ENCODE measurements at regions not wholly inside any gene's neighbourhood (a gene's known extent, or its start where the extent isn't known, plus 50 kb on each side); places are given as distances from the start of the nearest gene placed in this dataset.
"Not testable (repeated sequence)": the region's sequence is repeated elsewhere in the genome, so short reads cannot be mapped to it uniquely, and the experiment has no call there.

GRCh38 chr3:145492456-145492855, 668.5 kb downstream of the PLOD2 start:
- TF ChIP-seq PAX5 (IDR thresholded peaks at IDR 0.05; ENCODE audit: insufficient read depth, low read length, severe bottlenecking) (no peak), POLR2AphosphoS5 (IDR thresholded peaks at IDR 0.05; ENCODE audit: low read depth, low read length) (no peak), POLR2A (IDR thresholded peaks at IDR 0.05; ENCODE audit: low read depth, low read length) (no peak), TAF1 (IDR thresholded peaks at IDR 0.05; ENCODE audit: low read depth, low read length) (no peak), POU2F2 (IDR thresholded peaks at IDR 0.05; ENCODE audit: low read depth, low read length) (no peak), SPI1 (IDR thresholded peaks at IDR 0.05; ENCODE audit: low read depth, low read length) (no peak)
- DNase-seq (ENCODE audit: insufficient read length, low spot score), result no peak
- no peak for FAIRE-seq

- DNase-seq (ENCODE audit: insufficient read length, low spot score); FAIRE-seq: not testable (repeated sequence)
Measured at GRCh38 chr3:145517416-145517815, 643.6 kb downstream of the PLOD2 start.

- TF ChIP-seq POLR2A (IDR thresholded peaks at IDR 0.05; ENCODE audit: low read depth, low read length), result no peak
- TF ChIP-seq POU2F2 (IDR thresholded peaks at IDR 0.05; ENCODE audit: low read depth, low read length), result no peak
- TF ChIP-seq SPI1 (IDR thresholded peaks at IDR 0.05; ENCODE audit: low read depth, low read length), result no peak
- TF ChIP-seq PAX5 (IDR thresholded peaks at IDR 0.05; ENCODE audit: insufficient read depth, low read length, severe bottlenecking), result no peak
- TF ChIP-seq TAF1 (IDR thresholded peaks at IDR 0.05; ENCODE audit: low read depth, low read length), result no peak
- no peak for TF ChIP-seq POLR2AphosphoS5 (IDR thresholded peaks at IDR 0.05; ENCODE audit: low read depth, low read length)
- FAIRE-seq (no peak), DNase-seq (ENCODE audit: insufficient read length, low spot score) (no peak)
Measured at GRCh38 chr3:145518639-145519038, 642.3 kb downstream of the PLOD2 start.

DNA sequence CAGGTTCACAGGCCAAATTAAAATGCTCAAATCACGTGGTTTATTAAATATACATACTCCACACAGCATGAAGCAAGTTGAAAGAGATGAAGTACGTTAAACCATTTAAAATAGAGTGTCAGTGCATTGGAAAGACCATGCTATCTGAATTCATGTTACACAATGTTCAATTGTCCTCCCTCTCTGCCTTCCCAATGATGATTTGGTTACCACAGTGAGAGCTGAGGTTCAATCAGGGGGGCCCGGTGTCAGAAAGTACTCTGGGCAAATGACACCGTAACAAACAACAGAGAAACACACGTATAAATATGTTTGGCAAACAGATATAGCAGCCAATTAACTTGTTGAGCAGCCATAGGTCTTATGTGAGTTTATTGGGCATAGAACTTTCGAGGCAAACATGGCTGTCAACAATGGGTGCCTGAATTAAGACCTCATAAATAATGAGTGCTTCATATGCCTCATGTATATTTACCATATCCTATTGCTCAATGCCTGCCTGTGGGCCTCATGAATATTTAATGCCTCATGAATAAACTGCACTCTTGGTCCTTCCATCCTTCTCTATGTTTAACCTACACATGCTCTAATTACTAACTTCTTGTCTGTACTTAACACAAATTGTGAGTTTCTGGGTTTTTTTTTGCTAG, 641.5 kb downstream of the PLOD2 start:
- FAIRE-seq (no peak), DNase-seq (ENCODE audit: insufficient read length, low spot score) (no peak)
- TF ChIP-seq PAX5 (IDR thresholded peaks at IDR 0.05; ENCODE audit: insufficient read depth, low read length, severe bottlenecking), result no peak
- no peak for TF ChIP-seq TAF1 (IDR thresholded peaks at IDR 0.05; ENCODE audit: low read depth, low read length)
- TF ChIP-seq POLR2AphosphoS5 (IDR thresholded peaks at IDR 0.05; ENCODE audit: low read depth, low read length), result no peak
- no peak for TF ChIP-seq POLR2A (IDR thresholded peaks at IDR 0.05; ENCODE audit: low read depth, low read length)
- TF ChIP-seq SPI1 (IDR thresholded peaks at IDR 0.05; ENCODE audit: low read depth, low read length), result no peak
- no peak for TF ChIP-seq POU2F2 (IDR thresholded peaks at IDR 0.05; ENCODE audit: low read depth, low read length)

DNA sequence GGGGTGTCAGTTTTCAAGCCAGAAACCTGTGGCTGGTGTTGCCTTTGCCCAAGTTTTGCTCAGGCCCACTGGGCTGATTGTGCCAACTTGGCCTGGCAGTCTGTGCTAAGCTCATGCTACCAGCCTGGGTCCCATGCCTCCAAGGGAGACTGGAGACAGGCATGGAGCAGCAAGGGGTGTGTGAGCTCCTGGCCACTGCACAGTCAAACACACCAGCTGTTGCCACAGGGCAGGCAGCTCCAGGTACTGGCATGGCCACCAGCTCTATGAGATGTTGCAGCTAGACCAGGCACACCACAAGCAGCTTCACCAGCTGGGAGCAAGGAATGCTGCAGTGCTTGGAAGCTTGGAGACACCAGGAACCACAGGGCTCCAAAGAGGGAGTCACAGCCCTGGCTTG, 638.8 kb downstream of the PLOD2 start:
- no peak for TF ChIP-seq POU2F2 (IDR thresholded peaks at IDR 0.05; ENCODE audit: low read depth, low read length)
- no peak for TF ChIP-seq POLR2A (IDR thresholded peaks at IDR 0.05; ENCODE audit: low read depth, low read length)
- TF ChIP-seq POLR2AphosphoS5 (IDR thresholded peaks at IDR 0.05; ENCODE audit: low read depth, low read length), result no peak
- TF ChIP-seq SPI1 (IDR thresholded peaks at IDR 0.05; ENCODE audit: low read depth, low read length), result no peak
- no peak for TF ChIP-seq TAF1 (IDR thresholded peaks at IDR 0.05; ENCODE audit: low read depth, low read length)
- no peak for TF ChIP-seq PAX5 (IDR thresholded peaks at IDR 0.05; ENCODE audit: insufficient read depth, low read length, severe bottlenecking)
- FAIRE-seq, result no peak
- no peak for DNase-seq (ENCODE audit: insufficient read length, low spot score)

GRCh38 chr3:145522893-145523651, 637.9 kb downstream of the PLOD2 start:
- FAIRE-seq (no peak), DNase-seq (ENCODE audit: insufficient read length, low spot score) (no peak)

GRCh38 chr3:145531548-145531947, 629.4 kb downstream of the PLOD2 start:
- TF ChIP-seq PAX5 (IDR thresholded peaks at IDR 0.05; ENCODE audit: insufficient read depth, low read length, severe bottlenecking) (no peak), POLR2A (IDR thresholded peaks at IDR 0.05; ENCODE audit: low read depth, low read length) (no peak), POU2F2 (IDR thresholded peaks at IDR 0.05; ENCODE audit: low read depth, low read length) (no peak), TAF1 (IDR thresholded peaks at IDR 0.05; ENCODE audit: low read depth, low read length) (no peak)
- no peak for DNase-seq (ENCODE audit: insufficient read length, low spot score)
- no peak for FAIRE-seq

More at GRCh38 chr3:145522893-145523651, 637.9 kb downstream of the PLOD2 start:
- TF ChIP-seq TAF1 (IDR thresholded peaks at IDR 0.05; ENCODE audit: low read depth, low read length) (no peak), POLR2AphosphoS5 (IDR thresholded peaks at IDR 0.05; ENCODE audit: low read depth, low read length) (no peak), POLR2A (IDR thresholded peaks at IDR 0.05; ENCODE audit: low read depth, low read length) (no peak), POU2F2 (IDR thresholded peaks at IDR 0.05; ENCODE audit: low read depth, low read length) (no peak), SPI1 (IDR thresholded peaks at IDR 0.05; ENCODE audit: low read depth, low read length) (no peak), PAX5 (IDR thresholded peaks at IDR 0.05; ENCODE audit: insufficient read depth, low read length, severe bottlenecking) (no peak)

- DNase-seq (ENCODE audit: insufficient read length, low spot score), result no peak
- no peak for FAIRE-seq
- TF ChIP-seq SPI1 (IDR thresholded peaks at IDR 0.05; ENCODE audit: low read depth, low read length), result no peak
- TF ChIP-seq POLR2A (IDR thresholded peaks at IDR 0.05; ENCODE audit: low read depth, low read length), result no peak
- TF ChIP-seq POU2F2 (IDR thresholded peaks at IDR 0.05; ENCODE audit: low read depth, low read length), result no peak
- no peak for TF ChIP-seq TAF1 (IDR thresholded peaks at IDR 0.05; ENCODE audit: low read depth, low read length)
- no peak for TF ChIP-seq PAX5 (IDR thresholded peaks at IDR 0.05; ENCODE audit: insufficient read depth, low read length, severe bottlenecking)
- no peak for TF ChIP-seq POLR2AphosphoS5 (IDR thresholded peaks at IDR 0.05; ENCODE audit: low read depth, low read length)
Measured at GRCh38 chr3:145533696-145534095, 627.3 kb downstream of the PLOD2 start.

- FAIRE-seq (no peak), DNase-seq (ENCODE audit: insufficient read length, low spot score) (no peak)
- TF ChIP-seq POU2F2 (IDR thresholded peaks at IDR 0.05; ENCODE audit: low read depth, low read length), result no peak
- TF ChIP-seq TAF1 (IDR thresholded peaks at IDR 0.05; ENCODE audit: low read depth, low read length), result no peak
- TF ChIP-seq POLR2AphosphoS5 (IDR thresholded peaks at IDR 0.05; ENCODE audit: low read depth, low read length), result no peak
Measured at GRCh38 chr3:145536461-145536860, 624.5 kb downstream of the PLOD2 start.

- FAIRE-seq (no peak), DNase-seq (ENCODE audit: insufficient read length, low spot score) (no peak)
- TF ChIP-seq POLR2A (IDR thresholded peaks at IDR 0.05; ENCODE audit: low read depth, low read length), result no peak
- no peak for TF ChIP-seq POU2F2 (IDR thresholded peaks at IDR 0.05; ENCODE audit: low read depth, low read length)
Measured at GRCh38 chr3:145550522-145550921, 610.5 kb downstream of the PLOD2 start.

All from GM12891 (cell line).